Panc1 (cell line): ENCODE measurements at regions not wholly inside any gene's neighbourhood (a gene's known extent, or its start where the extent isn't known, plus 50 kb on each side); places are given as distances from the start of the nearest gene placed in this dataset.

Experiments used
- ATAC-seq: fragments of 200-7000 bp; cut with Tn5 transposase; 2 replicates; pipeline ENCODE4 v1.9.1; 2020; ENCODE audit warnings: mild to moderate bottlenecking, moderate library complexity
- BruUV-seq: library from RNA; stranded (reverse); fragments of 400-500 nt; replicated peaks from 2 replicates; lab custom pipeline; 2021; lab: Mats Ljungman, UMichigan
- CTCF ChIA-PET: fragments of 300-600 bp; sonication (Branson Sonifier 250); formaldehyde crosslinking; loops from one replicate; lab custom pipeline; 2022; ENCODE audit warnings: antibody characterized with exemption; lab: Charles Lee
- POLR2A ChIA-PET: fragments of 300-600 bp; sonication (Branson Sonifier 250); formaldehyde crosslinking; loops from one replicate; lab custom pipeline; 2022; ENCODE audit warnings: antibody characterized with exemption; lab: Charles Lee
- DNase-seq: peaks from one replicate; pipeline ENCODE4 v3.0.0-alpha.2; 2010; ENCODE audit warnings: low read depth, low spot score
- H3K27ac ChIP-seq: 2 replicates; pipeline ENCODE4 v1.5.1; 2011; ENCODE audit warnings: mild to moderate bottlenecking, low read length, inconsistent platforms
- H3K27me3 ChIP-seq: fragments of 200-500 bp; sonication (Bioruptor generic); 2 replicates; pipeline ENCODE4 v1.6.0; 2014; ENCODE audit warnings: low read length, inconsistent platforms; ENCODE audit not compliant: control insufficient read depth, insufficient read depth
- H3K36me3 ChIP-seq: fragments of 200-500 bp; sonication (Bioruptor generic); 2 replicates; pipeline ENCODE4 v1.5.1; 2014; ENCODE audit warnings: inconsistent platforms, mild to moderate bottlenecking, low read length, moderate library complexity; ENCODE audit not compliant: control insufficient read depth, insufficient read depth
- H3K4me1 ChIP-seq: 2 replicates; pipeline ENCODE4 v1.5.1; 2011; ENCODE audit warnings: inconsistent platforms, mild to moderate bottlenecking, low read length, moderate library complexity; ENCODE audit not compliant: control insufficient read depth, insufficient read depth
- H3K4me3 ChIP-seq, 2 experiments: 2 replicates each; pipeline ENCODE4 v1.5.1; 2011 to 2012; ENCODE audit warnings: low read depth in 2 of 2, low read length in 2 of 2, mild to moderate bottlenecking in 2 of 2, inconsistent platforms in 1 of 2, moderate library complexity in 1 of 2
- H3K9me3 ChIP-seq: fragments of 200-500 bp; sonication (Bioruptor generic); 2 replicates; pipeline ENCODE4 v1.5.1; 2014; ENCODE audit warnings: low read depth, mild to moderate bottlenecking, inconsistent platforms, low read length, moderate library complexity; ENCODE audit not compliant: control insufficient read depth, insufficient read depth
- POLR2AphosphoS5 ChIP-seq: IDR thresholded peaks from 2 replicates; pipeline ENCODE4 v1.6.1; 2012; ENCODE audit warnings: mild to moderate bottlenecking, low read depth, low read length, moderate library complexity
- SIN3A ChIP-seq: IDR thresholded peaks from 2 replicates; pipeline ENCODE4 v1.6.1; 2012; ENCODE audit warnings: low read depth, mild to moderate bottlenecking, low read length, moderate library complexity, borderline replicate concordance; ENCODE audit not compliant: insufficient read depth
- TCF7L2 ChIP-seq: IDR thresholded peaks from 2 replicates; pipeline ENCODE4 v1.6.1; 2011; ENCODE audit warnings: mild to moderate bottlenecking, low read depth, low read length, inconsistent platforms
- in situ Hi-C: cut with HindIII; loops from 2 replicates; pipeline ENCODE4 v1.10.0; 2016; ENCODE audit warnings: low sequenced_read_pairs, low pct_unique_long_range_greater_than_20kb
- intact Hi-C: fragments of 100-400 bp; cut with micrococcal nuclease; formaldehyde crosslinking; loops from one replicate; pipeline ENCODE4 v1.10.0; 2022; ENCODE audit not compliant: unreplicated experiment
- TF ChIP-seq, protein P1 (sequence below), 2 experiments: IDR thresholded peaks; 2 replicates each; pipeline ENCODE4 v1.6.1; 2011 to 2012; ENCODE audit warnings: low read depth in 2 of 2, control low read depth in 1 of 2, low read length in 1 of 2, mild to moderate bottlenecking in 1 of 2, moderate library complexity in 1 of 2; ENCODE audit not compliant: insufficient read depth in 1 of 2
- TF ChIP-seq, protein P2 (sequence below): fragments of 450-650 bp; IDR thresholded peaks from 2 replicates; pipeline ENCODE4 v1.5.1; 2017; ENCODE audit warnings: mild to moderate bottlenecking

DNA sequence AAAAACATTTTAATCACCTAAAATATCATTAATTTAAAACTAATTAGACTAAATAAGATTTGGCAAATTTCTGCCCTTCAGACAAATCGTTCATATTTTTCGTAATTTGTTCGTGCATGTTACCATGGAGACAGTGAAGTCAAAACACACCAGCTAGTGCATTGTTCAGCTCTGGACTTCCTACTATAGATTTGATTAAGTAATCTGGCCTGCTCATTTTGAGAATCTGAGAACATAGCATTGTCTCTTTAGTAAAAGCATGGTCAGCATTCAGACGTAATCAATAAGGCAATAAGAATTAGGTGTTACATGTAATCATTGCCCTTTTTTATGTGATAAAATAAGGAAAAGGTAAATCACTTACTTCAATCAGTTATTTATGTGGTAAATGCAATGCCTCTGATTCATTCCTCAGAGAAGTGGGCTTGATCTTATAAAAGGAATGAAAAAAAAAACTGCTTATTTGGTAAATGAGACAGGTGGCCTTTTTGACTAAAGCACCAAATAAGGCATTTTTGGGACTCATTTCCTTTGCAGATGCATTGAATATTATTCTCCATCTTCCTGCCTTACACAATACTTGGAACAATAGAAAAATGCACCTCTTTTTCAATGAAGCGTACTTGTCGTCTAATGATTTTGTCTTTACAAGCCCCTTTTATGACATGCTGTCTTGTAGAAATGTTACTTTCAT, 84.5 kb upstream of the FNDC3B start:
- Histone ChIP-seq H3K4me3 (no peak overlapping the region), H3K4me1 (peaks cover 12% of the 10 kb centered on the region), H3K27ac (no peak overlapping the region), H3K36me3 (no peaks in the 10 kb centered on the region), H3K9me3 (no peaks in the 10 kb centered on the region), H3K27me3 (no peaks in the 10 kb centered on the region)
- no TSS peak for BruUV-seq
- in situ Hi-C loops, result no loop called here
- ATAC-seq (no peak), DNase-seq (no peak)
- ChIA-PET CTCF (no interaction called here), POLR2A (no interaction called here)
- intact Hi-C loops, result no loop called here
- TF ChIP-seq, protein P1, sequence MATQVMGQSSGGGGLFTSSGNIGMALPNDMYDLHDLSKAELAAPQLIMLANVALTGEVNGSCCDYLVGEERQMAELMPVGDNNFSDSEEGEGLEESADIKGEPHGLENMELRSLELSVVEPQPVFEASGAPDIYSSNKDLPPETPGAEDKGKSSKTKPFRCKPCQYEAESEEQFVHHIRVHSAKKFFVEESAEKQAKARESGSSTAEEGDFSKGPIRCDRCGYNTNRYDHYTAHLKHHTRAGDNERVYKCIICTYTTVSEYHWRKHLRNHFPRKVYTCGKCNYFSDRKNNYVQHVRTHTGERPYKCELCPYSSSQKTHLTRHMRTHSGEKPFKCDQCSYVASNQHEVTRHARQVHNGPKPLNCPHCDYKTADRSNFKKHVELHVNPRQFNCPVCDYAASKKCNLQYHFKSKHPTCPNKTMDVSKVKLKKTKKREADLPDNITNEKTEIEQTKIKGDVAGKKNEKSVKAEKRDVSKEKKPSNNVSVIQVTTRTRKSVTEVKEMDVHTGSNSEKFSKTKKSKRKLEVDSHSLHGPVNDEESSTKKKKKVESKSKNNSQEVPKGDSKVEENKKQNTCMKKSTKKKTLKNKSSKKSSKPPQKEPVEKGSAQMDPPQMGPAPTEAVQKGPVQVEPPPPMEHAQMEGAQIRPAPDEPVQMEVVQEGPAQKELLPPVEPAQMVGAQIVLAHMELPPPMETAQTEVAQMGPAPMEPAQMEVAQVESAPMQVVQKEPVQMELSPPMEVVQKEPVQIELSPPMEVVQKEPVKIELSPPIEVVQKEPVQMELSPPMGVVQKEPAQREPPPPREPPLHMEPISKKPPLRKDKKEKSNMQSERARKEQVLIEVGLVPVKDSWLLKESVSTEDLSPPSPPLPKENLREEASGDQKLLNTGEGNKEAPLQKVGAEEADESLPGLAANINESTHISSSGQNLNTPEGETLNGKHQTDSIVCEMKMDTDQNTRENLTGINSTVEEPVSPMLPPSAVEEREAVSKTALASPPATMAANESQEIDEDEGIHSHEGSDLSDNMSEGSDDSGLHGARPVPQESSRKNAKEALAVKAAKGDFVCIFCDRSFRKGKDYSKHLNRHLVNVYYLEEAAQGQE (IDR thresholded peaks at IDR 0.05; ENCODE audit: insufficient read depth in 1 of 2, low read depth in 2 of 2, low read length in 1 of 2), result no peak
- TF ChIP-seq, protein P2, sequence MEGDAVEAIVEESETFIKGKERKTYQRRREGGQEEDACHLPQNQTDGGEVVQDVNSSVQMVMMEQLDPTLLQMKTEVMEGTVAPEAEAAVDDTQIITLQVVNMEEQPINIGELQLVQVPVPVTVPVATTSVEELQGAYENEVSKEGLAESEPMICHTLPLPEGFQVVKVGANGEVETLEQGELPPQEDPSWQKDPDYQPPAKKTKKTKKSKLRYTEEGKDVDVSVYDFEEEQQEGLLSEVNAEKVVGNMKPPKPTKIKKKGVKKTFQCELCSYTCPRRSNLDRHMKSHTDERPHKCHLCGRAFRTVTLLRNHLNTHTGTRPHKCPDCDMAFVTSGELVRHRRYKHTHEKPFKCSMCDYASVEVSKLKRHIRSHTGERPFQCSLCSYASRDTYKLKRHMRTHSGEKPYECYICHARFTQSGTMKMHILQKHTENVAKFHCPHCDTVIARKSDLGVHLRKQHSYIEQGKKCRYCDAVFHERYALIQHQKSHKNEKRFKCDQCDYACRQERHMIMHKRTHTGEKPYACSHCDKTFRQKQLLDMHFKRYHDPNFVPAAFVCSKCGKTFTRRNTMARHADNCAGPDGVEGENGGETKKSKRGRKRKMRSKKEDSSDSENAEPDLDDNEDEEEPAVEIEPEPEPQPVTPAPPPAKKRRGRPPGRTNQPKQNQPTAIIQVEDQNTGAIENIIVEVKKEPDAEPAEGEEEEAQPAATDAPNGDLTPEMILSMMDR, result no peak
- TF ChIP-seq SIN3A (no peak), POLR2AphosphoS5 (no peak), TCF7L2 (no peak)

GRCh38 chr3:171955598-171955997, 83.8 kb upstream of the FNDC3B start:
- POLR2A ChIA-PET, result no interaction called here
- no TSS peak for BruUV-seq
- no peak for DNase-seq
- no peak for ATAC-seq
- Histone ChIP-seq H3K27me3 (no peaks in the 10 kb centered on the region), H3K27ac (no peak overlapping the region), H3K4me3 (no peak overlapping the region), H3K4me1 (peaks cover 9% of the 10 kb centered on the region), H3K36me3 (no peaks in the 10 kb centered on the region), H3K9me3 (no peaks in the 10 kb centered on the region)
- intact Hi-C loops (no loop called here), in situ Hi-C loops (no loop called here)
- CTCF ChIA-PET, result no interaction called here
- TF ChIP-seq, protein P1 (IDR thresholded peaks at IDR 0.05; ENCODE audit: insufficient read depth in 1 of 2, low read depth in 2 of 2, low read length in 1 of 2), result no peak
- TF ChIP-seq, protein P2, result no peak
- TF ChIP-seq TCF7L2 (no peak), SIN3A (no peak)
